Activated T-cell treated with anti-CD3 and anti-CD28 coated beads for 24 hours (primary cell): ENCODE measurements at regions not wholly inside any gene's neighbourhood (a gene's known extent, or its start where the extent isn't known, plus 50 kb on each side); places are given as distances from the start of the nearest gene placed in this dataset.
"Not testable (repeated sequence)": the region's sequence is repeated elsewhere in the genome, so short reads cannot be mapped to it uniquely, and the experiment has no call there.

Experiments
- DNase-seq: peaks from one replicate; pipeline ENCODE4 v3.0.0-alpha.2; 2020; ENCODE audit warnings: low read depth

GRCh38 chr12:131214936-131215335 lies 261.2 kb downstream of the ADGRD1 start:
- DNase-seq: not testable (repeated sequence)

GRCh38 chr12:131216587-131216986 lies 262.9 kb downstream of the ADGRD1 start:
- DNase-seq: not testable (repeated sequence)

- DNase-seq: no peak
Observed at GRCh38 chr12:131217024-131217586, 263.4 kb downstream of the ADGRD1 start.

GRCh38 chr12:131218026-131218922 lies 264.6 kb downstream of the ADGRD1 start:
- DNase-seq: no peak

- no peak for DNase-seq
Observed at GRCh38 chr12:131218923-131219669, 265.4 kb downstream of the ADGRD1 start.

GRCh38 chr12:131219670-131220330 lies 266.1 kb downstream of the ADGRD1 start:
- no peak for DNase-seq

- DNase-seq: no peak
Observed at GRCh38 chr12:131220331-131220685, 266.6 kb downstream of the ADGRD1 start.

- no peak for DNase-seq
Observed at GRCh38 chr12:131221061-131221956, 267.6 kb downstream of the ADGRD1 start.

- no peak for DNase-seq
Observed at GRCh38 chr12:131221957-131222328, 268.2 kb downstream of the ADGRD1 start.

GRCh38 chr12:131222329-131223139 lies 268.8 kb downstream of the ADGRD1 start:
- peak; percentile 9 for DNase-seq

GRCh38 chr12:131223171-131223761 lies 269.6 kb downstream of the ADGRD1 start:
- DNase-seq: no peak

- no peak for DNase-seq
Observed at GRCh38 chr12:131223791-131224225, 270.1 kb downstream of the ADGRD1 start.

- DNase-seq: not testable (repeated sequence)
Observed at GRCh38 chr12:131224226-131225065, 270.7 kb downstream of the ADGRD1 start.

GRCh38 chr12:131225066-131225380 lies 271.3 kb downstream of the ADGRD1 start:
- not testable (repeated sequence) for DNase-seq

GRCh38 chr12:131226345-131227265 lies 272.9 kb downstream of the ADGRD1 start:
- DNase-seq: no peak

GRCh38 chr12:131227641-131228040 lies 273.9 kb downstream of the ADGRD1 start:
- not testable (repeated sequence) for DNase-seq

GRCh38 chr12:131229079-131229425 lies 275.3 kb downstream of the ADGRD1 start:
- DNase-seq: not testable (repeated sequence)
